HFF-Myc (cell line): ENCODE measurements at regions not wholly inside any gene's neighbourhood (a gene's known extent, or its start where the extent isn't known, plus 50 kb on each side); places are given as distances from the start of the nearest gene placed in this dataset.

Experiments used
- DNase-seq: peaks from one replicate; pipeline ENCODE4 v3.0.0-alpha.2; 2011; ENCODE audit warnings: low read depth; ENCODE audit errors: extremely low read depth
- H3K4me3 ChIP-seq: replicated peaks from 2 replicates; pipeline ENCODE4 v1.5.1; 2011; ENCODE audit warnings: low read depth, mild to moderate bottlenecking, control low read depth, low read length
- TF ChIP-seq, protein P1 (sequence below): IDR thresholded peaks from 2 replicates; pipeline ENCODE4 v1.5.1; 2012; ENCODE audit warnings: mild to moderate bottlenecking, low read depth, low read length, control low read depth; ENCODE audit errors: missing control alignments

DNA sequence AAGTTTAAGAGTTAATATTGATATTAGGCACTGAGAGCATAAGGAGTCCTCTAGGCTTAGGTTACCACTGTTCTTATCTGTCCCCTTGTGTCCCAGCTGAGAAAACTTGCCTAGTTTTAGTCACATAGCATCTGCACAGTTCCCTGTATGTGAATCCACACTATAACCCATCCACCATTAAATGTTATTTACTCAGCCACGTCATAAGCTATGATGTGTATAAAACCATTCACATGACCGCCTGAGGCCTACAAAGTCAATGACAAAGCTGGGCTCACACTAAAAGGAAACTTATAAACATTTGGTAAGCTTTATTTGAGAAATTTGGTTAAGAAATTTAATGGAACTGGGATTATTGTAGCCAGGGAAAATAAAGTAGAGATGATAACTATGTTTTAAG, 59.2 kb upstream of the TFAP2D start:
- TF ChIP-seq, protein P1, sequence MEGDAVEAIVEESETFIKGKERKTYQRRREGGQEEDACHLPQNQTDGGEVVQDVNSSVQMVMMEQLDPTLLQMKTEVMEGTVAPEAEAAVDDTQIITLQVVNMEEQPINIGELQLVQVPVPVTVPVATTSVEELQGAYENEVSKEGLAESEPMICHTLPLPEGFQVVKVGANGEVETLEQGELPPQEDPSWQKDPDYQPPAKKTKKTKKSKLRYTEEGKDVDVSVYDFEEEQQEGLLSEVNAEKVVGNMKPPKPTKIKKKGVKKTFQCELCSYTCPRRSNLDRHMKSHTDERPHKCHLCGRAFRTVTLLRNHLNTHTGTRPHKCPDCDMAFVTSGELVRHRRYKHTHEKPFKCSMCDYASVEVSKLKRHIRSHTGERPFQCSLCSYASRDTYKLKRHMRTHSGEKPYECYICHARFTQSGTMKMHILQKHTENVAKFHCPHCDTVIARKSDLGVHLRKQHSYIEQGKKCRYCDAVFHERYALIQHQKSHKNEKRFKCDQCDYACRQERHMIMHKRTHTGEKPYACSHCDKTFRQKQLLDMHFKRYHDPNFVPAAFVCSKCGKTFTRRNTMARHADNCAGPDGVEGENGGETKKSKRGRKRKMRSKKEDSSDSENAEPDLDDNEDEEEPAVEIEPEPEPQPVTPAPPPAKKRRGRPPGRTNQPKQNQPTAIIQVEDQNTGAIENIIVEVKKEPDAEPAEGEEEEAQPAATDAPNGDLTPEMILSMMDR: no peak
- no peak for DNase-seq

GRCh38 chr6:50655848-50656453, 57.4 kb upstream of the TFAP2D start:
- no peak for DNase-seq
- H3K4me3 ChIP-seq: no peak overlapping the region
- TF ChIP-seq, protein P1: no peak

More for the DNA sequence above, 59.2 kb upstream of the TFAP2D start:
- no peak overlapping the region for H3K4me3 ChIP-seq

- H3K4me3 ChIP-seq: no peak overlapping the region
- no peak for DNase-seq
- TF ChIP-seq, protein P1: no peak
These were observed 55.8 kb upstream of the TFAP2D start for GRCh38 chr6:50657513-50657912.

GRCh38 chr6:50658561-50658960, 54.8 kb upstream of the TFAP2D start:
- TF ChIP-seq, protein P1: no peak
- H3K4me3 ChIP-seq: no peak overlapping the region
- DNase-seq: no peak

DNA sequence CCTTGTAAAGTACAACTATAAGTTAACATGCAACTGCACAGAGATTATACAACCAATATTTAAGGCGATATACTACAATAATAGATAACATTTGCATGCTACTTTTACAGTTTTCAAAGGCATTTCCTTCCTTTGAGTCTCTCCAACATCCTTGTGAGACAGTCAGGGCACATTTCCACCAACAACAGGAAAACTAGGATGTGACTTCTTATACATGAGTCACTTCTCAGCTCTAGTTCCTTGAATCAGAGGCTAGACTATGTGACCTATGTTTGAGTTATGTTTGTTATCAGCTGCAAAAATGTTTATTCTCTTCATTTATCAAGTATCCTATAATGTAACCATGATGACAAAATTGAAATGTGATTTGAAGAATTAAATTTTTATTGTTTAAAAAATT, 51.7 kb upstream of the TFAP2D start:
- DNase-seq: no peak
- TF ChIP-seq, protein P1: no peak

More for the DNA sequence above, 51.7 kb upstream of the TFAP2D start:
- no peak overlapping the region for H3K4me3 ChIP-seq
